OCI-M2 (cell line): ENCODE measurements at regions not wholly inside any gene's neighbourhood (a gene's known extent, or its start where the extent isn't known, plus 50 kb on each side); places are given as distances from the start of the nearest gene placed in this dataset.

Experiments
- DNase-seq: peaks from one replicate; lab custom pipeline; 2025; ENCODE audit not compliant: unreplicated experiment; lab: John Stamatoyannopoulos, UW

DNA sequence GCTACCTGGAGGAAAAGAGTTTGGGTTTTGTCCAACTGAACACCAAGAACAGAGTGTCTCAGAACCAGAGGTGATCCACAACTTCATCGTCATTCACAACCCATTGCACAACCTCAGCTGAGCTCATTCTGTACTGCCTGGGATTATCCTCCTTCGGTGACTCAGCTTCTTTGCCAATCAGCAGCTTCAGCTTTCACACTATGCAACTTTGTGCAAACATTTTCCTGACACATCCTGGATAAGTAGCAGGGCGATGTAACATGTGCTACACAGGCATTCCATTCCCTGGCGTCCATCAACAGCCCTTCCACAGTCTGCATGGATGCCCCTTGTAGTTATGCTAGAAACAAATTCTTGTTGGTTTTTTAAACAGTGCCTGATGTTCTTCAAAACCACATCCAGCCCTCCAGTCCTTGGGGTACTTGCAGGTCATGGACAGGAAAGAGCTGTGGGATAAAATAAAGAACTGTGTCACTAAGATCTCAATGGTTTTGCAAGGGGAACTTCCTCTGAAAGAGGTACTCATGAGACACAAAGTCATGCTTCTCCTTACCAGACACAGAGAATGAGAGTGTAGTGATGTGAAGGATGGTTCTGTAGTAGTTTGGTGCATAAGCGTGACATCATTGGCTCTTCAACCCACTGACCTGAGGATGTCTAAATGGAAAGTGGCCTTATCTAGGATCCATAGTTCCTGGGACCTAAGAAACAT is 478.5 kb downstream of the KIF20B start:
- no peak for DNase-seq

DNA sequence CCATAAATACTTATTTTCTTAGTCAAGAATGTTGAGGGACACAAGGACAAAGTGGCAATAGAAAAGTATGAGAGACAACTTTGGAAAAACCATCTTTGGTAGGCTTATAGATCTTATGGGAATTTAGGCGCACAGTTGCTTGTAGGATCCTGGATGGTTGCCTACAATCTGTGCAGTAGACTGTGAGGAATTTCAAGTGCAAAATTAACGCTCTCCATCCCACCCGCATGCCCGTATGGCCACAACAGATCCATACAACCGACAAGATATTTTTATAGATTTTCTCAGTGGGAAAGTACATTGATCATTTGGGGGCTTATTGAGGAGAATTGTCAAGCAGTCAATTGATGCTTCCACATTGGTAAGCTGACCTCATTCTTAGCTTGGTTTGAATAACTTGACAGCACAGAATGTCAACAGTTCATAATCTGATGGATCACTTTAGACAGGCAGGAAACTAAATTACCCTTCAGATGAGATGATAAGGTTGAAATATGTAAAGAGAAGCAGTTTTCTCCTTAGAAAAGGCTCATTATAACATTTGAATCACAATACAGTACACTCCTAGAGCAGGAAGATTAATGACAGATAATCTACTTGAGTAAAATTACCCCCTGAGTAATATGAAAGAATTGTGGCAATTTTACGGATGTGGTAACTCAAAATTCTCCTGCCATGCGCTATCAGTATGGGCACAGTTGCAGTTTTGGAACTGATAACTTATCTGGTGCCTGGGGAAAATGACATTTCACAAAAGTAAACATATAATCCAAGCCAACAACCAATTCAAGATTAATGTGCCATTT is 479.7 kb downstream of the KIF20B start:
- DNase-seq = no peak

DNA sequence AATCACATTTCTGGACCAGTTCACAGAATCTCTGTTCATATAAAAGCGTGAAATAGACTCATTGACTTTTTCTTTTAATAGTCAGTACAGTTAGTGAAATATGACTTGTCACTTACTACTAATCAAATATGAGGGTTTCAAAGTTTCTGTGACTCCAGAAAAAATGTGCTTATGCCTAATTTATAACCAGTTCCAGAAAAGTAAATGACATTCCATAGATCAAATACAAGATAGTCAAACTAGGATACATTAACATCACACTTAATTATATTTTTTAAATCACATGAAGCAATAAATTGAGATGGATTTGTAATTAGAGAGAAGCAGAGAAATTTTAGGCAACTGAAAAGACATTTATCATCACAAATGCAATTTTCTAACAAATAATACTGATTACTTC is 491.4 kb downstream of the KIF20B start:
- DNase-seq = no peak

DNA sequence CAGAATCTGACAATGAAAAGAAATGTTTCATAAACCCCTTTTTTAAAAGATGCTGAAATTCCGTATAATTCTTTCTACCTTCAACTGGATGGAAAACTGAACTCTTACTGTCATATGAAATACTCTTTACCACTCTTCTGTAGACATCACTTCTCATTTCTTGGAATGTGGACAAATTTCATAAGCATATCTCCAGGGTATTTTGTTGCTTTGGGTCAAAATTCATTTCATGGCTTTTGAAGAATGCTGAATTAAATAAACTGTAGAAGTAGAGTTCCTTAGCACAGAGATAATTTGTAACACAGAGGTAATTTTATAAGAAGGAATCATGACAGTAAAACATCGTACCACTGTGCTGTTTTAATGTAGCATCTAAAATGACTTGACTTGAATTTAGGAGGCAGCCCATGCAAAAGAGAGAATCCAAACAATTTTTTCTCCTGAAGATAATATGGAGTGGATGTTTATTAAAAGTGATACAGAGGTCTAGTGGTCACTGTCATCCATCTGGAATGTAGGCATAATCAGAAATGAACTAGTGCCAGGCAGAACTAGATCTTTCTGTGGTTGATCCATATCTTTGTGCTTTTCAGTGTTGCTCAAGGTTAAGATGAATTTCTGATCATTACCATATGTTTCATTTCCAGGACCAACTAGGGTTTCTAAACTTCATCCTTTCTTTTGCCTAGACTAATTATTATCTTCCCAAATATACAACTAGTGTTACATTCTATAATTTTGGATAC is 492.0 kb downstream of the KIF20B start:
- no peak for DNase-seq

DNA sequence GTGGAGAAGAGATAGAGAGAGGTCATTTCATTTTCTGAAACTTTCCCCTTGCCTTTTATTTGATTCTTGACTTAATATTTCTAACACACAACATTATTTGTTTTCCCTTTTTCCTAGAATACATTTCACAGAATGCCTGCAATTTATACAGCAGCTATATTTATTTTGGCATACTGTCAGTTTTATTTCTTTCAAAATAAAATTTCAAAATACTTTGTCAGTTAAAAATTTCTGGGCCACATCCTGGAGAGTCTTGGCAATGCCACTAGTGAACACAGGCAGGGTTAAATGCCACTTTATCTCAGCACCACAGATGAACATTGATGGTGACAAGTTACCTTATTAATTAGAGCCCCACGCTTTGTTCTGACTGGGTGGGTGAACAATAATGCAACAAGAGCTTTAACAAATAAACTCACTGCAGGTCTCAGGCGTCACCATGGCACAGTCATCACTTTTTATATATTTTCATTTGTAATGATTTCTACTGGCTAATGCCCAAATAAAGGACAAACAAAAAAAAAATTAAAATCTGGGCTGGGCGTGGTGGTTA is 494.0 kb downstream of the KIF20B start:
- DNase-seq = no peak

DNA sequence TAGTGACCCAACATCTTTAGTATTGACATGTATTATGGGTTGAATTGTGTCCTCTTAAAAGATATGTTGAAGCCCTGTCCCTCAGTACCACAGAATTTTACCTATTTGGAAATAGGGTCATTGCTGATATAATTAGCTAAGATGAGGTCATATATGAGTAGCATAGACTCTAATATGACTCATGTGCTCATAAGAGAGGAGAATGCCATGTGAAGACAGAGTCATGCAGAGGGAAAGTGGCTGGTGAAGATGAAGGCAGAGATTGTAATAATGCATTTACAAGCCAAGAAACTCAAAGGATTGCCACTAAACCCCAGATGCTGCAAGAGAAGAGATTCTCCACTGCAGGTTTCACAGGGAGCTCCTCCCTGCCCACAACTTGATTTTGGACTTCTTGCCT is 496.4 kb downstream of the KIF20B start:
- no peak for DNase-seq

DNA sequence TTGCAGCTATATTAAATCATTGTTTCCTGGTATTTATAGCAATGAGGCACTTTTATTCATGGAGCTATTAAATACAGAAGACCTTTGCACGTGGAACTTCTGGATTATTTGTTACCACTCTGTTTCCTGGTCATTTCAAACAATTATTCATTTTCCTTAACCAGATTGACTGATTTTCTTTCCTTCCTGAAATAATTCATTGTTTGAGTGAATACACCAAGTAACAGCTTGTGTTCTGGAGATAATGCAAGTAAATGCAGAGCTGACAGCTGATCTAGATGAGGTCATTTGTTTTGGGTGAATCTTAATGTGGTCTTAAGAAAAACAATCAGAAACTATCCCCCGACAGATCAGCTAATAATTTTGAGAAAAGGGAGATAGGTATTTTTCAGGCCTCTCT is 497.7 kb downstream of the KIF20B start:
- DNase-seq = no peak

DNA sequence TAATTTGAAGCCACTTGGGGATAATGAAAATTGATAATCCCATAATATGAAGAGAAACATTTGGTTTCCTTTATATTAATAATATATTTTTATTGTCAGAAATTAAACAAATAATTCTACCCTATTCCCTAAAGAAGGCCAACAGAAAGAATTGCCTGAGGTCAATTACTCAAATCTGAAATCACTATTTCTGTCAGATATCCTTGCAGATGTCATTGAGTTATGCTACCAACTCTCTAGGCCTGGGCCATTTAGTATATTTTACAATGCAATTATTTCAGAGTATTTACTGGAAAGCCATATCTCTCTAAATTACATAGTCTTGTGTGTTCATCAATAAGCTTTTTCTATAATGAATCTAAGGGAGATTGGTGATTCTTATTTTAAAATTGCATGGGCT is 498.1 kb downstream of the KIF20B start:
- no peak for DNase-seq

DNA sequence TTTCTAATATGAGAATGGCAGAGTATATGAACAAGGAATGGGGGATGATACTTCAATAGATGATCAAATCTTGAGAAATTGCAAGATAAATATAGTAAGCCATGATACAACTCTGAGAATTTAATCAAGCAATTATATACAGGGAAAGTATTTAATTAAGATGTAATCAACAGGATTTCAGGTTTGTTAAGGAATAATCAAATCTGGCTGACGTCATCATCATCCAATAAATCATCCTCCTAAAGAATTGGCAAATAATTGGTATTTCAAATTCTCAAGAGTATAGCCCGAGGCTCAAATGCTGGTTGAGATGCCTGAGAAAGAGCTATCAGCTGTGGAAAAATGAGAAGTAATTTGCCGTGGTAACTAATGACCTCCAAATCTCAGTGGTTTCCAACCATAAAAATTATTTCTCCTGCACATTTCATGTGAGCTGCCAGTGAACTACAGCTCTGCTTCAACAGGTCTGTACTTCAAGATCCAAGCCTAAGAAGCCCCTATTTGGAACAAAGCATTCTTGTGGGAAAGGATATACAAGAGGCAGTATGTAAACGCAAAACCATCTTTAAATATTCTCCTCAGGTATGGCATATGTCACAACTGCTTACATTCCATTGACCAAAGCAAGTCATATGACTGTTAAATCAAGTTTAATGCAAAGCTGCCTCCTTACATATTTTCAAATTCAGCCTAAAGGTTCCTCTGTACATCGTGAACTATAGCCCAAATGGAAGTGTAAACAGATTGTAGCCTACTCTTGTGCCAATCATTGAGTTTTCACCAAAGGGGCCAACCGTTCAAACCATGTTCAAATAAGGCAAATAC is 503.0 kb downstream of the KIF20B start:
- DNase-seq = no peak

DNA sequence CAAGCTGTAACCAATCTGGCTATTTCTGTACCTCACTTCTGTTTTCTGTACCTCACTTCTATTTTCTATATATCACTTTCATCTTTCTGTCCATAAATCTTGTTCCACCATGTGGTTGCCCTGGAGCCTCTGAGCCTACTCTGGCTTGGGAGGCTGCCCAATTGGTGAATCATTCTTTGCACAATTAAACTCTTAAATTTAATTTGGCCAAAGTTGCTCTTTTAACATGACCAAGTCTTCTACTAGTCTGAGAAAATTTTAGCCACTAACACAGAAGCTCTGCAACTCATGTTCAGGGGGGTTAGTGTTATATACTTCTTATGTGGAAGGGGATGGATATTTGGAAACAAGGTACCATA is 503.5 kb downstream of the KIF20B start:
- DNase-seq = no peak

DNA sequence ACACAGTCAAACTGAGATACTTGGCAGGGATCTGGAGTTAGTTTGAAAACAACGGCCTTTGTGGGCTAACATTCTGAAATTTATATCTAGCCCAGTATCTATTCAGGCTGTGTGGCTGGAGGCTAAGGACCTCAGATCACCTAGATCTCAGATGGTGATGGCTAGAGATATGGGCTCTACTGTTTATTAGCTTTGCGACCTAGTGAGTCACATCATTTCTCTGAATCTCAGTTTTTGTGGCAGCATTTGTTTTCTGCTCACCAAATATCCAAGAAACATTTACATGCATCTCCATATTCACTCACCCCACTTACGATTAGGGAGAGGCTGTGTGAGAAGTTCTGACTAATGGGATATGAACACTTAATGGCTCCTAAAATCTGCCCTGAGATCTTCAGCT is 503.9 kb downstream of the KIF20B start:
- DNase-seq = no peak

DNA sequence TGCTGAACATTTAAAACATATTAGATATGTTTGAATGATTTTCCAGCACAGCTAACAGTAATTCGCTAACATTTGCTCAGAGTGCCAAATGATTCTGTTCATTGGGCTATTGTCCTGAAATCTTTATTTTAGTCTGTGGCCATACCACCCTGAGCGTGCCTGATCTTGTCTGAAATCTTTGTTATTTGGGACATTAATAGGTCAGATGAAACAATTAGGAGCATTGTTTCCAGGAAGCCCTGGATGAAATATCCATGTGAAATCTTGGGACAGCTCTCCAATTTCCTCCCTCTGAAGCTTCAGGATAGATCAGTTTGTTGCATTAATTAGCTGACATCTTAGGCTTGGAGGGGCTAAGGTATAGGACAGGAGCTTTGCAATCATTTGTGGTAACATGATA is 512.0 kb downstream of the KIF20B start:
- no peak for DNase-seq

DNA sequence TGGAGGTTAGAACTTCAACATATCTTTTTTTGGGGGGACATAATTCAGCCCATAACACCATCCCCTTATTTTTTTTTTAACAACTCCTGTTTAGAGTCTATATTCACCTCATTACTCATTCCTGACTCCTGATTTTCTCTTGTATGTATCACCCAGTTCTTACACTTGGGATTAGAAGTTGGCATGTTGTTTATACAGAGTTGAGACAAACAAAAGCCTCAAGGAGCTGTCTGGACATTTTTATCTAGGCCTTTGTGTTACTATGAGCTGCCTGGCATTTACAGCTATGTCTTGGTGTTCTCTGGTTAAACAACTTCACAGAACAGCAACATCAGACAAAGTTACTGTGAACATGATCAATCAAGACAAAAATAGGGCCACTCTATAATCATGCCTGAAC is 517.5 kb downstream of the KIF20B start:
- no peak for DNase-seq

DNA sequence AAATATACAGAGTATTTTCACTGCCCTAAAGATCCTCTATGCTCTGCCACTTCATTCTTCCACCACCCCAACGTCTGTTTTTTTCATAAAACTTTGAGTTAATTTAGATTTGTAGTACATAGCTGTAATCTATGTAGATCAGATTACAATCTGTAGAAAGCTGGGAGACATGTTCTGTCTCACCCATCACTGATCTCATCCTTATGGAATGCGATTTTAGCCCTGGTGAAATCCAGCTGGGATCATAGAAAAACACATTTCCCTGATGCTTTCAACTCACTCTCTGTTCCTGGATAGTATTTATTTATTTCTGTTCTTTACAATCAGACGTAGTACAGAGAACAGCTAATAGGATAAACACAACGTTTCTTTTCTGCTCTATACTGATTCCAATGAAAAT is 521.0 kb downstream of the KIF20B start:
- no peak for DNase-seq

DNA sequence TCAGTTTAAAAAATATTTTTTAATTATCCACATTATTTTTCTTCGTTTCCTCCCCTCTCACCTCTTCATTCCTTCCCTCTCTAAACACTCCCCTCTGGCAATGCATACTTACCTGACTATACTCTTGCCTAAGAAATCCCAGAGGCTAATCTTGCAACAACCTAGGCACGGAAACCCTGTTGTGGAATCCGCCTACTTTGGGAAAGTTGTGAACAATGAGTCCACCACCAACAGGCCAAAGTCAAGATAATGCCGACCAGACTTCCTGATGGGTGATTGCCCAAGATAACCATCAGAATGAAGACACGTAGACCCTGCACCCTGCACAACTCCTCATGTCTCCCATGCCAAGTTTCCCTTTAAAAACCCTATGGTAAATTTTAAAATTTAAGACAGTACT is 521.5 kb downstream of the KIF20B start:
- no peak for DNase-seq

DNA sequence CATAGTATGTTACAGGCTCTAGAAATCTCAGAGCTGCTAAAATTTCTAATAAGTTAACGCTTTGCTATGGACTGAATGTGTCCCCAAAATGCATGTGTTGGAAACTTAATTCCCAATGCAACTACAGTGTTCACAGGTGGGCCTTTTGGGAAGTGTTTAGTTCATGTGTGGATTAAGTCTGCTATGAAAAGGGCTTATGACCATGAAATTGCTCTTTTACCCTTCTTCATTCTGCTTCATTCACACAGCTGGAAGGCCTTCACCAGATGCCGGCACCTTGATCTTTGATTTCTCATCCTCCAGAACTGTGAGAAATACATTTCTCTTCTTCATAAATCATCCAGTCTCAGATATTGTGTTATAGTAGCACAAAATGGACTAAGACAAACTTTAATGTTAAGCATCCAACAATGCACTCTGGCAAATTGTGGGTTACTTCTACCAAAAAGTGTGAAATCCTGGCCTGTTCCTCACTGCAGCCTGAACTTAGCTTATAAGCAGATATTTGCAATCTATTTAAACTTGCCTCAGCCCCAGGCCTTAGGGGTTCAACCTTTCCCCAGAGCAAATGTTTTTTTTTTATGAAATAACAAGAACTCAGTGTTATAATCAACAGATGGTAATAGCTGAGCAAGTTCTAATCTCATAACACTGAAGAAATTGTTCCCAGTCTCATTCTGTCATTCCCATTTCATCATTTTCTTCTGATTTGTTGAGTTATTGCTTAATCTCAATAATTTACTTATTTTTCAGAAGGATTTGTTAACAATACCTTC is 523.6 kb downstream of the KIF20B start:
- DNase-seq = no peak

DNA sequence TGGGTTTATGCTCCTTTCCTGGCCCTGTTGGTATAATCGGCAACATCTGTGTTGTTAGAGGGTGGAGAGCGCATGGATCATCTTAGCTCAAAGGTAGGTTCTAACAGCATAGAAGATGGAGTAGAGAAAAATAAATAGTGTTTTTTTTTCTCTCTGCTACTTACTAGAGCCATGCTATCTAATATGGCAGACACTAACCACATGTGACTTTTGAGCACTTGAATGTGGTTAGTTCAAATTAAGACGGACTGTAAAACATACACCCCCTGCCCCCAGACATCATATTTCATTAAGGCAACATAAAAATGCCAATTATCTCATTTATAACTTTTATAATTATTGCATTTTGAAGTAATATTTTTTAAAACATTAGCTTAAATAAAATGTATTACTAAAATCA is 525.1 kb downstream of the KIF20B start:
- no peak for DNase-seq

DNA sequence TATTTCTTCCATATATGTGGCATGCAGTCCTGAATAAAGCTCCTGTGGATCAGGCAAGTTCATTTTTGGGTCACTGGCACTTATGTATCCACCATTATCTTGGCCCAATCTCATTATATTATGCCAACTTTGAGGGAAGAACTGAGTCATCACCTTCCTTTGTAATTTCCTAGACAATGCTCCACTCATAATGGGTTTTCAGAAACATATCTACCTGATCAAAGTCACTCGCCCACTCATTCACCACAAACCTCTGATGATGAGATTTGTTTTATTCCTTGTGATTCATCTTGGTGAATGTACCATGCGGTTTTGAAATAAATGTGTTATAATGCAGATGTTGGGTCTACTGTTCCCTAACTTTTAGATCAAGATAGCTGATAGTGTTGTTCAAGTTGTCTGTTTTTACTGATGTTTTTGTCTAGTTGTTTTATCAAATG is 525.8 kb downstream of the KIF20B start:
- no peak for DNase-seq

DNA sequence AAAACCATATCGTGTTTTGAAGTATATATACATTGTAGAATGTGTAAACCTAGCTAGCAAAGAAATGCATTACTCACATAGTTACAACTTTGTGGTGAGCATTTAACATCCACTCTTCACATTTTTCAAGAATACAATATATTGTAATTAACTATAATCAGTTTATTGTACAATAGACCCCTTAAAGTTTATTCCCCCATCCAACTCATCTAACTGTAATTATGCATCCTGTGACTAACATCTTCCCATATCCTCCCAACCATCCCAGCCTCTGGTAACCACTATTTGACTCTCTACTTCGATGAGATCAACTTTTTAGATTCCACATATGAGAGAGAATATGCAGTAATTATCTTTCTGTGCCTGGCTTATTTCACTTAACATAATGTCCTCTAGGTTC is 526.4 kb downstream of the KIF20B start:
- no peak for DNase-seq

DNA sequence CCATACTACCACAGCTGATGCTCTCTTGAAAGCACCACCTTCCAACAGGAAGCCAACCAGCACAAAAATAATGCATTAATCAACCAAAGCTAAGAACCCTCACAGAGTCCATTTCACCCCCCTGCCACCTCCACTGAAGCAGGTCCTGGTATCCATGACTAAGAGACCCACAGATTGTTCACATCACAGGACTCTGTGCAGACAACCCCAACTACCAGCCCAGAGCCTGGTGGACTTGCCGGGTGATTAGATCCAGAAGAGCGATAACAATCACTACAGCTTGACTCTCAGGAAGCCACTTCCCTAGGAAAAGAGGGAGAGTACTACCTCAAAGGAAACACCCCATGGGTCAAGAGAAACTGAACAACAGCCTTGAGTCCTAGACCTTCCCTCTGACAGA is 528.1 kb downstream of the KIF20B start:
- DNase-seq = no peak
